ENCODE measurements at regions not wholly inside any gene's neighbourhood (a gene's known extent, or its start where the extent isn't known, plus 50 kb on each side); places are given as distances from the start of the nearest gene placed in this dataset.

DNA sequence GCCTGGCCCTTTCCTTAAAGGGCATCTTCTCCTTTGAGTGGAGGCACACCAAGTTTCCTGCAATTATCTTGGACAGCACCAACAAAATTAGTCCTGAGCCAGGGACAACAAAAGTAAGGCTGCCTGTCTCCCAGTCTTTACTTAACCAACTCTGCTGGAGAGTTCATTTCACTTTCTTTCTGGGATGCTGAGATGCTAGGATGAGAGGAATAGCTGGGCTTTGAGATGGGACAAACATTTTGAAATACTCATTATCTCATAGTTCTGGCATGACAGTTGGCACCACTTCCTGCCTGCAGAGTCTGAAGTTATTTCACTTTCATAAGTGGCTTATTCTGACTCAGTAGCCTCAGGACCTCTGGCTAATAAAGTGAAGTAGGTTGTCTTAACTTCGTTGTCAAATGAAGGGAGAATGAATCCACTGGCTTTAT is 157.0 kb downstream of the C9orf152 start:
- no peak overlapping the region for H3K4me2 ChIP-seq (ENCODE audit: low read length)
- H3K27ac ChIP-seq: no peak overlapping the region
- H3K79me2 ChIP-seq: no peaks in the 10 kb centered on the region
- TF ChIP-seq, protein P1, sequence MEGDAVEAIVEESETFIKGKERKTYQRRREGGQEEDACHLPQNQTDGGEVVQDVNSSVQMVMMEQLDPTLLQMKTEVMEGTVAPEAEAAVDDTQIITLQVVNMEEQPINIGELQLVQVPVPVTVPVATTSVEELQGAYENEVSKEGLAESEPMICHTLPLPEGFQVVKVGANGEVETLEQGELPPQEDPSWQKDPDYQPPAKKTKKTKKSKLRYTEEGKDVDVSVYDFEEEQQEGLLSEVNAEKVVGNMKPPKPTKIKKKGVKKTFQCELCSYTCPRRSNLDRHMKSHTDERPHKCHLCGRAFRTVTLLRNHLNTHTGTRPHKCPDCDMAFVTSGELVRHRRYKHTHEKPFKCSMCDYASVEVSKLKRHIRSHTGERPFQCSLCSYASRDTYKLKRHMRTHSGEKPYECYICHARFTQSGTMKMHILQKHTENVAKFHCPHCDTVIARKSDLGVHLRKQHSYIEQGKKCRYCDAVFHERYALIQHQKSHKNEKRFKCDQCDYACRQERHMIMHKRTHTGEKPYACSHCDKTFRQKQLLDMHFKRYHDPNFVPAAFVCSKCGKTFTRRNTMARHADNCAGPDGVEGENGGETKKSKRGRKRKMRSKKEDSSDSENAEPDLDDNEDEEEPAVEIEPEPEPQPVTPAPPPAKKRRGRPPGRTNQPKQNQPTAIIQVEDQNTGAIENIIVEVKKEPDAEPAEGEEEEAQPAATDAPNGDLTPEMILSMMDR (IDR thresholded peaks at IDR 0.05): no peak
- H3K36me3 ChIP-seq (ENCODE audit: control insufficient read depth, insufficient read depth, low read length): no peaks in the 10 kb centered on the region
- no peaks in the 10 kb centered on the region for H3K27me3 ChIP-seq (ENCODE audit: control insufficient read depth, insufficient read depth, low read length)
- H3K9me3 ChIP-seq (ENCODE audit: control insufficient read depth, low read length): no peaks in the 10 kb centered on the region
- H3K4me1 ChIP-seq: no peaks in the 10 kb centered on the region
- H3K4me3 ChIP-seq (ENCODE audit: low read depth, low read length): no peak overlapping the region
- no peak overlapping the region for H3K9ac ChIP-seq
- H2AFZ ChIP-seq: no peak overlapping the region

DNA sequence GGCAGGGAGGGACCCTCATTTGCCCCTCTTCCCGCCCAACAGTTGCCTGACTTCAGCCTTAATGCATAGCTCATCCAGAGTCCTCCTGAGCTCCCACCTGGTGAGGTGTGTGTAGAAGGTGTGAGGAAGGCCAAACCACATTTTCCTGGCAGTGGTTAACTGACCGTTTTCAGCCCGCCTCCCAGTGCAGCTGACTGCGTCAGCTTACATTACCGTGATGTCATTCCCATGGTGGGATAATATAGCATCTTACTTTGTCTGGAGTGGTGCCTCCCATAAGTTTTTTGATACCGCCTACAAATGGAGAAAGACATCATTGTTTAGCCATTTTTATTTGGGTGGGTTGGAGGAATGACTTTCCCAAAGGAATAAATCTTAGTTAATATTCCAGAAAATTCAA is 151.9 kb downstream of the C9orf152 start:
- no peaks in the 10 kb centered on the region for H3K79me2 ChIP-seq
- H2AFZ ChIP-seq: no peak overlapping the region
- H3K27me3 ChIP-seq (ENCODE audit: control insufficient read depth, insufficient read depth, low read length): no peaks in the 10 kb centered on the region
- no peaks in the 10 kb centered on the region for H3K36me3 ChIP-seq (ENCODE audit: control insufficient read depth, insufficient read depth, low read length)
- TF ChIP-seq, protein P1 (IDR thresholded peaks at IDR 0.05): no peak
- H3K4me1 ChIP-seq: no peaks in the 10 kb centered on the region
- H3K4me2 ChIP-seq (ENCODE audit: low read length): no peak overlapping the region
- no peaks in the 10 kb centered on the region for H3K9me3 ChIP-seq (ENCODE audit: control insufficient read depth, low read length)
- no peak overlapping the region for H3K4me3 ChIP-seq (ENCODE audit: low read depth, low read length)
- H3K9ac ChIP-seq: no peak overlapping the region
- no peak overlapping the region for H3K27ac ChIP-seq

DNA sequence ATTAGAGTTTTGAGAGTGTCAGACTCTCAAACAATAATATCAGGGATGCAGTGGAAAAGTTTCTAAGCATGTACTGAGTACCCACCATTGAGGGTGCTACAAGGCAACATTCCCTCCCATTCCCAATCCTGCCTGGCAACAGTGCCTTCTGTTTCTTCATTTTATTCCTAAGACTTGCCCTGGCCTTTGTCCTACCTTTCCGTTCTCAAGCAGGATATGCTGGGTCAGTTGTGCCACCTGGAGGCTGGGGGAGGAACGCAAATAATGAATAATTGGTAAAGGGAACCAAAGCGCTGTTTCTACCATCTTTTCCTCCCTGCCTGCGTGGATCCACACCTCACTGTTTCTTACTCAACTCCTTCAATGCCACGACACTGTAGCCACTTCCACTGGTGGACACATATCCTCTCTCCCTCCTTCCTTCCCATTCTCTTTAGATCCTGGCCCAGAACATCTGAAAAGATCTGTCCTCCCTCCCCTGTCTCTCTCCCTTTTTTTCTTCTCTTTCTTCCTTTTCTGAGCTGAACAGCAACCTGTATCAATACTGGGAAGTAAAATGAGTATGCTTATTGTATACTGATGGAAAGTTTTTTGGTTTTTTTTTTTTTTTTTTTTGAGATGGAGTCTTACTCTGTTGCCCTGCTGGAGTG is 149.5 kb downstream of the C9orf152 start:
- H3K79me2 ChIP-seq: no peaks in the 10 kb centered on the region
- no peaks in the 10 kb centered on the region for H3K4me1 ChIP-seq
- no peak overlapping the region for H3K27ac ChIP-seq
- H3K4me3 ChIP-seq (ENCODE audit: low read depth, low read length): no peak overlapping the region
- no peaks in the 10 kb centered on the region for H3K27me3 ChIP-seq (ENCODE audit: control insufficient read depth, insufficient read depth, low read length)
- H3K4me2 ChIP-seq (ENCODE audit: low read length): no peak overlapping the region
- H3K9me3 ChIP-seq (ENCODE audit: control insufficient read depth, low read length): no peaks in the 10 kb centered on the region
- TF ChIP-seq, protein P1 (IDR thresholded peaks at IDR 0.05): peak; percentile 40
- no peak overlapping the region for H3K9ac ChIP-seq
- no peaks in the 10 kb centered on the region for H3K36me3 ChIP-seq (ENCODE audit: control insufficient read depth, insufficient read depth, low read length)
- no peak overlapping the region for H2AFZ ChIP-seq

- no peak overlapping the region for H3K9ac ChIP-seq
- no peaks in the 10 kb centered on the region for H3K79me2 ChIP-seq
- no peak overlapping the region for H3K4me2 ChIP-seq (ENCODE audit: low read length)
- H2AFZ ChIP-seq: no peak overlapping the region
- TF ChIP-seq, protein P1 (IDR thresholded peaks at IDR 0.05): no peak
- H3K27ac ChIP-seq: no peak overlapping the region
- no peaks in the 10 kb centered on the region for H3K4me1 ChIP-seq
- no peaks in the 10 kb centered on the region for H3K27me3 ChIP-seq (ENCODE audit: control insufficient read depth, insufficient read depth, low read length)
- no peaks in the 10 kb centered on the region for H3K36me3 ChIP-seq (ENCODE audit: control insufficient read depth, insufficient read depth, low read length)
- no peaks in the 10 kb centered on the region for H3K9me3 ChIP-seq (ENCODE audit: control insufficient read depth, low read length)
- H3K4me3 ChIP-seq (ENCODE audit: low read depth, low read length): no peak overlapping the region
Measured at GRCh38 chr9:110059461-110059860, 148.5 kb downstream of the C9orf152 start.

- Histone ChIP-seq H3K9me3 (ENCODE audit: control insufficient read depth, low read length) (no peaks in the 10 kb centered on the region), H3K27me3 (ENCODE audit: control insufficient read depth, insufficient read depth, low read length) (no peaks in the 10 kb centered on the region), H3K4me1 (no peaks in the 10 kb centered on the region), H2AFZ (no peak overlapping the region), H3K36me3 (ENCODE audit: control insufficient read depth, insufficient read depth, low read length) (no peaks in the 10 kb centered on the region), H3K27ac (no peak overlapping the region), H3K4me2 (ENCODE audit: low read length) (no peak overlapping the region), H3K79me2 (no peaks in the 10 kb centered on the region), H3K4me3 (ENCODE audit: low read depth, low read length) (no peak overlapping the region), H3K9ac (no peak overlapping the region)
- TF ChIP-seq, protein P1 (IDR thresholded peaks at IDR 0.05): no peak
Measured at GRCh38 chr9:110064803-110065202, 143.2 kb downstream of the C9orf152 start.

Measured in parathyroid adenoma (tissue), 2 donors.